Gastroesophageal sphincter (tissue), 3 donors: ENCODE measurements at regions not wholly inside any gene's neighbourhood (a gene's known extent, or its start where the extent isn't known, plus 50 kb on each side); places are given as distances from the start of the nearest gene placed in this dataset.

Source experiments
- POLR2A ChIP-seq, 2 donors: fragments of 450-650 bp; IDR thresholded peaks; one replicate each; pipeline ENCODE4 v1.6.1; 2017; ENCODE audit warnings: antibody characterized with exemption in 2 of 2, mild to moderate bottlenecking in 2 of 2, moderate library complexity in 1 of 2
- TF ChIP-seq, protein P1 (sequence below), 4 experiments: fragments of 200-600 bp in 2 of 4; fragments of 450-650 bp in 2 of 4; sonication (generic) in 1 of 4; IDR thresholded peaks; one replicate each; pipeline ENCODE4 v1.5.1; 2017 to 2019; ENCODE audit warnings: antibody characterized with exemption in 4 of 4, mild to moderate bottlenecking in 2 of 4, moderate library complexity in 2 of 4

DNA sequence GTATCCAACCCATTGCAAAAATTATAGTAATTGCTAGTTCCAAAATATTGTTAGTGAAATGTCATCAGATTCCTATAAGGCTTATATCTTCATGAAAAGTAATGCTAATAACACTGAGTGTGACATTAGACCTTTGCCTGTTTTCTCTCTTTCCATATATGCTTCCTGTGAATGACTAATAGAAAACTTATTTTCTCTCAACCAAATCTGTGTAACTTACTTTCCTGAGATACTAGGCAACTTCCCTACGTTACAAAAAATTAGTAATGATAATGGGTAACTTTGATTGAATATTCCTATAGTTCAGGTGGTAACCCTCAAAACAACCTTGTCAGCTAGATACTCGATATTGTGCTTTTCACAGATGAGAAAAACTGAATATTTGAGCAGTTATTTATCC is 124.2 kb upstream of the HNRNPU start:
- no peak for TF ChIP-seq POLR2A (IDR thresholded peaks at IDR 0.05)
- TF ChIP-seq, protein P1, sequence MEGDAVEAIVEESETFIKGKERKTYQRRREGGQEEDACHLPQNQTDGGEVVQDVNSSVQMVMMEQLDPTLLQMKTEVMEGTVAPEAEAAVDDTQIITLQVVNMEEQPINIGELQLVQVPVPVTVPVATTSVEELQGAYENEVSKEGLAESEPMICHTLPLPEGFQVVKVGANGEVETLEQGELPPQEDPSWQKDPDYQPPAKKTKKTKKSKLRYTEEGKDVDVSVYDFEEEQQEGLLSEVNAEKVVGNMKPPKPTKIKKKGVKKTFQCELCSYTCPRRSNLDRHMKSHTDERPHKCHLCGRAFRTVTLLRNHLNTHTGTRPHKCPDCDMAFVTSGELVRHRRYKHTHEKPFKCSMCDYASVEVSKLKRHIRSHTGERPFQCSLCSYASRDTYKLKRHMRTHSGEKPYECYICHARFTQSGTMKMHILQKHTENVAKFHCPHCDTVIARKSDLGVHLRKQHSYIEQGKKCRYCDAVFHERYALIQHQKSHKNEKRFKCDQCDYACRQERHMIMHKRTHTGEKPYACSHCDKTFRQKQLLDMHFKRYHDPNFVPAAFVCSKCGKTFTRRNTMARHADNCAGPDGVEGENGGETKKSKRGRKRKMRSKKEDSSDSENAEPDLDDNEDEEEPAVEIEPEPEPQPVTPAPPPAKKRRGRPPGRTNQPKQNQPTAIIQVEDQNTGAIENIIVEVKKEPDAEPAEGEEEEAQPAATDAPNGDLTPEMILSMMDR (IDR thresholded peaks at IDR 0.05): no peak
